ENCODE measurements at regions not wholly inside any gene's neighbourhood (a gene's known extent, or its start where the extent isn't known, plus 50 kb on each side); places are given as distances from the start of the nearest gene placed in this dataset.

DNA sequence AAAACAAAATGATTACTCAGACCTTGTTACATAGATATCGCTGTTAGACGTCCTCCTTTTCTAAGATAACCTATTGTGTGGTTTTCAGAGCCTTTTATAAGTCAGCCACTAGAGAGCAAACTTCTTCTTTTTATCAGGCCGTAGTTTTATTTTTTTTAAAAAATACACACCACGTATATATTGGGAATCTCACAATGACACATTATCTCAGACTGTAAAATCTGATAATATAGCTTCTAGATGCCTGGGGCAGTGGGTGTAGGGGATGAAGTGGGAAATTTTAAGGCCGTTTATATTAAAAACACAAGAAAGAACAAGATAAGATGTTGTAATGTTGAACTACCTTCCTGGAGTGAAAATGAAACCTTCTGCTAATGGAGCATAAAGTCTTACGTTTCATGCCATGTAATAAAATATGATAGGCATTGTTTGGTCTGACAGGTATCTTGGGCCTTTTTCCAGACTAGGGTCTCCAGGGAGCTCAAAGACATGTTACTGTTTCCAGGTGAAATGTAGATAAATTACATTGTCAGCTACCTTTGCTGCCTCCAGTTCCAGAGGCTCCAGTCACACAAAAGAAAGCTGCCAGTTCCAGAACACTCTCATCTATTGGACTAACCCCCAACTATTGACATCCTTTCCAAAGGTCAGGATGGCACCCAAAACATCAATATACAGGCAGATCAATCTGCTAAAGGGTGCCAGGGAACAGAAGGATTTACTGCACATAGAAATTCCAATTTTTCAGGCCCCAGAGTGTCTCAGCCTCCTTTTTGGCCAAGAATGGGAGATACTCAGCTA lies 130.2 kb upstream of the AKIRIN2 start:
- H3K27me3 ChIP-seq (ENCODE audit: insufficient read depth, low read length): no peaks in the 10 kb centered on the region
- no peaks in the 10 kb centered on the region for H3K4me1 Mint-ChIP-seq
- no peaks in the 10 kb centered on the region for H3K4me1 ChIP-seq (ENCODE audit: insufficient read depth, low read length)
- H3K4ac ChIP-seq (ENCODE audit: low read depth, low read length): no peak overlapping the region
- no peak overlapping the region for H3K27ac ChIP-seq (ENCODE audit: insufficient read length, low read depth, low read length)
- DNase-seq: no peak
- no peaks in the 10 kb centered on the region; a peak in 1 of 7 replicates for H3K36me3 Mint-ChIP-seq (ENCODE audit: insufficient read depth in 1 of 3, low read depth in 3 of 3)
- no peak overlapping the region for H4K5ac ChIP-seq (ENCODE audit: insufficient read length, low read depth, low read length)
- H3K9me3 Mint-ChIP-seq: no peaks in the 10 kb centered on the region
- H4K20me1 ChIP-seq (ENCODE audit: control insufficient read depth, insufficient read depth, insufficient read length): no peaks in the 10 kb centered on the region
- H4K8ac ChIP-seq (replicated peaks; ENCODE audit: insufficient read length, low read depth, low read length): no peak overlapping the region
- no peak overlapping the region for H2BK15ac ChIP-seq (ENCODE audit: low read depth, low read length)
- no peak overlapping the region for H3K4me3 Mint-ChIP-seq
- no peak overlapping the region for H3K9ac ChIP-seq (ENCODE audit: extremely low read depth, insufficient read length, low read length)
- TF ChIP-seq, protein P1, sequence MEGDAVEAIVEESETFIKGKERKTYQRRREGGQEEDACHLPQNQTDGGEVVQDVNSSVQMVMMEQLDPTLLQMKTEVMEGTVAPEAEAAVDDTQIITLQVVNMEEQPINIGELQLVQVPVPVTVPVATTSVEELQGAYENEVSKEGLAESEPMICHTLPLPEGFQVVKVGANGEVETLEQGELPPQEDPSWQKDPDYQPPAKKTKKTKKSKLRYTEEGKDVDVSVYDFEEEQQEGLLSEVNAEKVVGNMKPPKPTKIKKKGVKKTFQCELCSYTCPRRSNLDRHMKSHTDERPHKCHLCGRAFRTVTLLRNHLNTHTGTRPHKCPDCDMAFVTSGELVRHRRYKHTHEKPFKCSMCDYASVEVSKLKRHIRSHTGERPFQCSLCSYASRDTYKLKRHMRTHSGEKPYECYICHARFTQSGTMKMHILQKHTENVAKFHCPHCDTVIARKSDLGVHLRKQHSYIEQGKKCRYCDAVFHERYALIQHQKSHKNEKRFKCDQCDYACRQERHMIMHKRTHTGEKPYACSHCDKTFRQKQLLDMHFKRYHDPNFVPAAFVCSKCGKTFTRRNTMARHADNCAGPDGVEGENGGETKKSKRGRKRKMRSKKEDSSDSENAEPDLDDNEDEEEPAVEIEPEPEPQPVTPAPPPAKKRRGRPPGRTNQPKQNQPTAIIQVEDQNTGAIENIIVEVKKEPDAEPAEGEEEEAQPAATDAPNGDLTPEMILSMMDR (conservative IDR thresholded peaks at IDR 0.05): peak; percentile 54
- no peak overlapping the region for H3K4me2 ChIP-seq (ENCODE audit: insufficient read depth, insufficient read length, low read length)
- no peak overlapping the region for H3K14ac ChIP-seq (ENCODE audit: insufficient read depth, low read length)
- H4K91ac ChIP-seq (ENCODE audit: insufficient read length, low read depth, low read length): no peak overlapping the region
- no peaks in the 10 kb centered on the region for H3K79me2 ChIP-seq (ENCODE audit: insufficient read depth, low read length)
- H3K18ac ChIP-seq (ENCODE audit: insufficient read length, low read depth, low read length): no peak overlapping the region
- peaks cover 2% of the 10 kb centered on the region for H3K27me3 Mint-ChIP-seq (ENCODE audit: low read depth)
- H3T11ph ChIP-seq (ENCODE audit: low read length): no peak overlapping the region
- WGBS (ENCODE audit: extremely low coverage, insufficient read length, low lambda C conversion rate): no CpG with 5 or more reads among the region's 6 CpGs
- H3K79me1 ChIP-seq (ENCODE audit: insufficient read depth, low read depth, low read length, poor library complexity, severe bottlenecking): no peaks in the 10 kb centered on the region
- no peak overlapping the region for H3K27ac Mint-ChIP-seq
- H2BK20ac ChIP-seq (ENCODE audit: low read depth, low read length, poor library complexity, severe bottlenecking): no peak overlapping the region
- no peak overlapping the region for H2AFZ ChIP-seq (ENCODE audit: low read length)
- H2BK5ac ChIP-seq (ENCODE audit: insufficient read length, low read length): no peak overlapping the region
- no peak overlapping the region for H2AK5ac ChIP-seq (ENCODE audit: insufficient read length, low read length)
- no peak overlapping the region for H2BK12ac ChIP-seq (ENCODE audit: insufficient read length, low read depth, low read length)
- no peaks in the 10 kb centered on the region for H3K23me2 ChIP-seq (ENCODE audit: insufficient read length, low read depth, low read length, poor library complexity, severe bottlenecking)
- no peaks in the 10 kb centered on the region for H3K9me3 ChIP-seq (ENCODE audit: control insufficient read depth, low read depth, low read length)
- no peak overlapping the region for H2BK120ac ChIP-seq (ENCODE audit: low read depth, low read length, poor library complexity, severe bottlenecking)
- no peak overlapping the region for H3K23ac ChIP-seq (ENCODE audit: insufficient read length, low read depth, low read length)
- H3K56ac ChIP-seq (ENCODE audit: insufficient read length, low read depth, low read length): no peak overlapping the region
